ENCODE measurements at regions not wholly inside any gene's neighbourhood (a gene's known extent, or its start where the extent isn't known, plus 50 kb on each side); places are given as distances from the start of the nearest gene placed in this dataset.
"Not testable (repeated sequence)": the region's sequence is repeated elsewhere in the genome, so short reads cannot be mapped to it uniquely, and the experiment has no call there.

DNA sequence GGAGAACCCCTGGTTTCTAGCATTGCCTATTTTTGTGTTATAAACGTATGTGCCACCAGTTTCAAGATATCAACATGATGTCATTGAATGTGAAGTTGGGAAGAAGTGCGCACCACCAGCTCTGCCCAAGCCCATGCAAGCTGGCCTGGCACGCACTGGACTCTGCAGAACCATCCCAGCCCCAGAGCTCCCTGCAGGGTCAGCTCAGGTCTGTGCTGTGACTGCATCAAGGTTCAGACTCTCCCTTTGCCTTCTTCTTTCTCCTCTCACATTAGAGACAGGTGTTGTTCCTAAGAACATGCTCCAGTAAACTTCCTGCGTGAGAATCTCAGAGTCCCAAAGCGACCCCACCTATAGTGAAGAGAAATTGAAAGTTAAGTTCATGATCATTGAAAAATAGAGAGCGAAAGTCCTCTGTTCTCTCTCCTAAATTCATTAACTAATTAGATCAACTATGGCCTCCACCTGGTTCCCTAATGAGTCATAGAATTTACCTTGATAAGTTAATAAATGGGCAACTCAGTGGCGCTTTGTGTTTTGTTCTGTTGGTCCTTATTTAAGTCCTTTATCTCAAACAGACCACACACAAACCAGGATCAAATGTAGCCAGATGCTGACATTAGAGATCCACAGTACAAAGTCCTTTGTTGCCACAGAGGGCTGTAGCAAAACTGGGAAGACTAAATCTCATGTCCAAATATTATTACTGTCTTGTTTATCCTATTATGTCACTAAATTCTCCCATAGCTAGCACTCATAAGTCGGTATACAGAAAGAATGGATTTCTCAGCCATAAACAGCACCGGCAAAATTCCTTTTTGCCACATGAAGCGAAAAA, 432.3 kb downstream of the STK39 start:
- no peak overlapping the region for H3K27ac Mint-ChIP-seq
- DNase-seq (ENCODE audit: low spot score): no peak
- H3K4me1 Mint-ChIP-seq (ENCODE audit: low read depth): no peaks in the 10 kb centered on the region
- H3K36me3 Mint-ChIP-seq (ENCODE audit: low read depth): no peaks in the 10 kb centered on the region
- no peak overlapping the region for H3K4me3 Mint-ChIP-seq (ENCODE audit: low read depth)
- intact Hi-C loops (cut with micrococcal nuclease): no loop called here
- no peaks in the 10 kb centered on the region for H3K9me3 Mint-ChIP-seq
- H3K27me3 Mint-ChIP-seq (ENCODE audit: low read depth): no peaks in the 10 kb centered on the region

DNA sequence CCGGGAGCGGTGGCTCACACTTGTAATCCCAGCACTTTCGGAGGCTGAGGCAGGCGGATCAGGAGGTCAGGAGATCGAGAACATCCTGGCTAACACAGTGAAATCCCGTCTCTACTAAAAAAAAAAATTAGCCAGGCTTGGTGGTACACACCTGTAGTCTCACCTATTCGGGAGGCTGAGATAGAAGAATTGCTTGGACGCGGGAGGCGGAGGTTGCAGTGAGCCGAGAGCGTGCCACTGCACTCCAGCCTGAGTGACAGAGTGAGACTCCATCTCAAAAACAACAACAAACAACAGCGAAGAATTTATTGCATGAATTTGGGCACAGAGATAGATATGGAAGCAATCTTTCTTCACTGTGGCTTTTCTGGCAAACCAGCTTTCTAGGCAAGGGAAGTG, 432.9 kb downstream of the STK39 start:
- not testable (repeated sequence) for H3K27me3 Mint-ChIP-seq (ENCODE audit: low read depth)

DNA sequence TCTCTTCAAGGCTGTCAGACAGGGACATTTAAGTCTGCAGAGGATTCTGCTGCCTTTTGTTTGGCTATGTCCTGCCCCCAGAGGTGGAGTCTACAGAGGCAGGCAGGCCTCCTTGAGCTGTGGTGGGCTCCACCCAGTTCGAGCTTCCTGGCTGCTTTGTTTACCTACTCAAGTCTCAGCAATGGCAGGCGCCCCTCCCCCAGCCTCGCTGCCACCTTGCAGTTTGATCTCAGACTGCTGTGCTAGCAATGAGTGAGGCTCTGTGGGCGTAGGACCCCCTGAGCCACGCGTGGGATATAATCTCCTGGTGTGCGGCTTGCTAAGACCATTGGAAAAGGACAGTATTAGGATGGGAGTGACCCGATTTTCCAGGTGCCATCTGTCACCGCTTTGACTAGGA, 437.6 kb downstream of the STK39 start:
- H3K27me3 Mint-ChIP-seq (ENCODE audit: low read depth); H3K36me3 Mint-ChIP-seq (ENCODE audit: low read depth); H3K4me3 Mint-ChIP-seq (ENCODE audit: low read depth); intact Hi-C loops (cut with micrococcal nuclease); H3K9me3 Mint-ChIP-seq; H3K27ac Mint-ChIP-seq; DNase-seq (ENCODE audit: low spot score); H3K4me1 Mint-ChIP-seq (ENCODE audit: low read depth): not testable (repeated sequence)

More for the DNA sequence above, 432.9 kb downstream of the STK39 start:
- DNase-seq (ENCODE audit: low spot score); H3K36me3 Mint-ChIP-seq (ENCODE audit: low read depth); H3K27ac Mint-ChIP-seq; H3K4me3 Mint-ChIP-seq (ENCODE audit: low read depth); H3K4me1 Mint-ChIP-seq (ENCODE audit: low read depth); intact Hi-C loops (cut with micrococcal nuclease); H3K9me3 Mint-ChIP-seq: not testable (repeated sequence)

DNA sequence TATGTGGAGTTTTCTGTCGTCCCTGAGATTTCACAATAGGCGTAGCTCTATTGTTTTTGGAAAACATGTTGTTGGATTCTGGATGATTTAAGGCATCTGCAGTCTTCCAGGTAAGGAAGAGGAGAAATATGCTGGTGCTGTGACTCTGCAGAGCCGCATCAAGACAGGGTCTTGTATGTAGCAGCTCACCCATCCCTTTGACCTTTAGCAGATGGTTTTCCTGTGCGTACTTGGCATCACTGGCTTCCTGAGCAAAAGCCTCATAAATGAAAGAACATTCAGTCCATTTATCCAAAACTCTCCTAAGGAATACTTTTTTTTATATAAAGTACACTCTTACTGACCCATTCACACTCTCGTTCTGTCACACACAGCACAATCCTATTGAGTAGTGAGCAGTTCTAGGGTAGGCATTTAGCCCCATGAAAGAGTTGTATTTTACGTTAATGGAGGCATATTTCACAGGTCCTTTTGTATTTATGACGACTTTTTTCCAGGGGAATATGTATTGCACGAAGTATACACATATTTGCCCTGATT, 443.9 kb downstream of the STK39 start:
- Mint-ChIP-seq H3K27me3 (ENCODE audit: low read depth) (no peaks in the 10 kb centered on the region), H3K4me1 (ENCODE audit: low read depth) (no peaks in the 10 kb centered on the region), H3K36me3 (ENCODE audit: low read depth) (no peaks in the 10 kb centered on the region), H3K27ac (no peak overlapping the region), H3K4me3 (ENCODE audit: low read depth) (no peak overlapping the region), H3K9me3 (peaks cover 4% of the 10 kb centered on the region)
- intact Hi-C loops (cut with micrococcal nuclease): no loop called here
- DNase-seq (ENCODE audit: low spot score): no peak

DNA sequence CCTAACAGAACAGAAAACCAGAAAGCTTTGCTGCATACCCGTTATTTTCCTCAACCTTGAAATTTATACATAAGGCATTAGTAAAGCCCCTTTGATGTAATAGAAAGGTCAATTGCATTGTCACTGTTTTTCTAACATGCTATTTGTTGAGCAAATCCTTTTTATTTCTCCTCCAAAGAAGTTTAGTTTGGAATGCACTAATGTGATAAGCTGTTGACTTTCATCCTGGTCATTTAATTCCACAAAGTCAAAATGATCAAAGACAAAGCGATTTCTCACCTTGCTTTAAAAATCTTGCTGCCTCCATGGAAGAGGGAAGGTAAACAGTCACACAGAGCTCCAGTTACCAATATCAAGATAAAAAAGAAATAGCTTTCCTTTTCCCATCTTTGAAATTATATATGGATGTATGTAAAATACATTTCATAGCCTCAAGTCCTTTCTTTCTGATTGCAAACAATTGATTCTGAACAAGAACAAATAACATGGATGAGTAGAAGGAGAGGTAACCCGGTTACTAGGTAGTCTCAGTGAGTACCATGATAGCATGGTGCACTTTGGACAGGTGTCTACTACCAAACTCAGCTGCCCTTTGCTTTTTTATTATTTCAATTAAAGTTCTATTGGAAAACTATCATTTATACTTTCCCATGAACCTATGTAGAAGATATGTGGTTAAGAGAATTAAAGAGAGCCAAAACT, 452.7 kb downstream of the STK39 start:
- H3K27me3 Mint-ChIP-seq (ENCODE audit: low read depth): peaks cover 2% of the 10 kb centered on the region
- H3K36me3 Mint-ChIP-seq (ENCODE audit: low read depth): no peaks in the 10 kb centered on the region
- H3K27ac Mint-ChIP-seq: no peak overlapping the region
- no peaks in the 10 kb centered on the region for H3K9me3 Mint-ChIP-seq
- no peaks in the 10 kb centered on the region for H3K4me1 Mint-ChIP-seq (ENCODE audit: low read depth)
- intact Hi-C loops (cut with micrococcal nuclease): no loop called here
- DNase-seq (ENCODE audit: low spot score): no peak
- H3K4me3 Mint-ChIP-seq (ENCODE audit: low read depth): no peak overlapping the region

DNA sequence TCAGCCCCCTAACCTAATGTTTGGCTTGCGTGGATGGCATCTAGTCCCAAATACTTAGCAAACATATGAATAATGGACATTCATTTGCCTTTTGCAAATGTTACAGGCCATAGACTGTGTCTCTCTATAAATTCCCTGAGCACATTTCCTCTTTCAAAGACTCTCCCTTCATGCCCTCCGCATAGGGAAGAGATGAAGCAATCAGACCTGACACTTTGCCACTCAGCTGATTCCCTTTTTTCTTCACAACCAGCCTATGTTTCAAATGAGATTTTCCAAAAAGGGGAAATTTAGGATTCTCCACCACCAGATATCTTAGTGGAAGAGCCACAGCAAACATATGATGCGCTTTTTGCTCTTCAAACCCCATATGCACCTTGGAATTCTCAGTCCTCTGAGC, 453.7 kb downstream of the STK39 start:
- H3K36me3 Mint-ChIP-seq (ENCODE audit: low read depth): no peaks in the 10 kb centered on the region
- no peaks in the 10 kb centered on the region for H3K9me3 Mint-ChIP-seq
- peaks cover 2% of the 10 kb centered on the region for H3K27me3 Mint-ChIP-seq (ENCODE audit: low read depth)
- H3K4me1 Mint-ChIP-seq (ENCODE audit: low read depth): no peaks in the 10 kb centered on the region
- no peak overlapping the region for H3K27ac Mint-ChIP-seq
- DNase-seq (ENCODE audit: low spot score): no peak
- no peak overlapping the region for H3K4me3 Mint-ChIP-seq (ENCODE audit: low read depth)
- intact Hi-C loops (cut with micrococcal nuclease): no loop called here

DNA sequence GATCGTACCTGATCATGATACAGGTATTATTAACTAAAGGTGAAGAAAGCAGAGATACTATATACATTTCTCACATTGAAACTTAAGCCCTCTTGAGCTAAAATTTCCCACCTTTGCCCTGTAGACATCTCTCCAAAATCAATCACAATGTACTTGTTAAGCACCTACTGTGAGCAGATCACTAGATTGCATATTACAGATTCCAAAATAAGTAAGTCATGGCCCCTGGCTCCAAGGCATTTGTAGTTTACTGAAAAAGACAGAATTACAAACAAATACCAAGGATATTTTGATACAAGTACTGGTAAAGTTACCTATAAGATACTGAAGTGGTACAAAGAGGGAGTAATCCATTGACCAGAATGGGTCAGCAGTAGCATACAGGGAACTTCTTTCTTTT, 455.3 kb downstream of the STK39 start:
- no peaks in the 10 kb centered on the region for H3K4me1 Mint-ChIP-seq (ENCODE audit: low read depth)
- H3K9me3 Mint-ChIP-seq: no peaks in the 10 kb centered on the region
- intact Hi-C loops (cut with micrococcal nuclease): no loop called here
- peaks cover 2% of the 10 kb centered on the region for H3K27me3 Mint-ChIP-seq (ENCODE audit: low read depth)
- no peaks in the 10 kb centered on the region for H3K36me3 Mint-ChIP-seq (ENCODE audit: low read depth)
- no peak overlapping the region for H3K4me3 Mint-ChIP-seq (ENCODE audit: low read depth)
- DNase-seq (ENCODE audit: low spot score): no peak
- no peak overlapping the region for H3K27ac Mint-ChIP-seq

DNA sequence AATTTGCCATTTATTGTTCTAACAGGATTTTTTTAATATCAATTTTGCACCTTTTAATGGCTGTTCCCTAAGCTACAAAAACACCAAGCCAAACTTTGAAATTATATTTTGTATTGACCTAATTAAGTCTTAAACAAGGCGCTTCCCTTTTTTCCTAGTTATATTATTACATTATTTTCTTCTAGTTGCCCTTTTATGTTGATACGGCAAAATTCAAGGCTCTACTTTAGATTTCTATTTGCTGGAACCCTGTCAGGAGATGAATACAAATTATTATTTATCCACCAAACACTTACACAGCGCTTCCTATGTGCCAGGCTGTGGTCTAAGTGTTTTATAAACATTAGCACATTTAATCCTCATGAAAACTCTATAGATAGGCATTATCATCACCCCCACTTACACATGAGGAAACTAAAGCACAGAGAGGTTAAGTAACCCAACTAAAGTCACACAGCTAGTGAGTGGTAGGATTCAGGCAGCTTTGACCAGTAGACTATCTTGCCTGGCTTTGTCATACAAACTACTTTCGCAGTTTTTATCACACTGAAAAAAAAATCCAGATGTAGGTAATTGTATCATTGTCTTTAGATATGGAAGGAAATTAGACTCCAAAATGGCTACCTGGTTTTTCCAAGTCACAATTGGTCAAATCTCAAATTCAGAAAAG, 456.5 kb downstream of the STK39 start:
- no peaks in the 10 kb centered on the region for H3K4me1 Mint-ChIP-seq (ENCODE audit: low read depth)
- H3K36me3 Mint-ChIP-seq (ENCODE audit: low read depth): no peaks in the 10 kb centered on the region
- intact Hi-C loops (cut with micrococcal nuclease): no loop called here
- no peak overlapping the region for H3K27ac Mint-ChIP-seq
- H3K4me3 Mint-ChIP-seq (ENCODE audit: low read depth): no peak overlapping the region
- no peaks in the 10 kb centered on the region for H3K9me3 Mint-ChIP-seq
- no peak for DNase-seq (ENCODE audit: low spot score)
- peaks cover 2% of the 10 kb centered on the region for H3K27me3 Mint-ChIP-seq (ENCODE audit: low read depth)

DNA sequence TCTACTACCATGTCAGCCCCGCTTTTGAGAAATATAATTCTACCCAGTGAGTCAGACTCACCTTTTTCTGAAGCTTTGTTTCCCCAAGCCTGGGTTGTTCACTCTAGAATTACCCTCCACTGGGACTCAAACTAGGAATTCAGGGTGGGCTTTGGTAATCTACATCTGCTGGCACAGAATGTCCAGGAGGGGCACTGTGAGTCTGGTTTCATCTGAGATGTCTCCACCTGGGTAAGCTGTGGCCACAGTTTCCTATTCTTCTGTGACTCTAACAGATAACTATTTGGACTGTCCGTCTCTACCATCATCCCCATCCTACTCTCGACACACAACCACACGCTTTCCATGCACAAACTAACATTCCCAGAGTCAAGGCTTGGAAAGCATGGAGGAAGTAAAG, 457.2 kb downstream of the STK39 start:
- H3K9me3 Mint-ChIP-seq: no peaks in the 10 kb centered on the region
- no peak for DNase-seq (ENCODE audit: low spot score)
- H3K4me3 Mint-ChIP-seq (ENCODE audit: low read depth): no peak overlapping the region
- no peaks in the 10 kb centered on the region for H3K27me3 Mint-ChIP-seq (ENCODE audit: low read depth)
- H3K4me1 Mint-ChIP-seq (ENCODE audit: low read depth): no peaks in the 10 kb centered on the region
- no peaks in the 10 kb centered on the region for H3K36me3 Mint-ChIP-seq (ENCODE audit: low read depth)
- intact Hi-C loops (cut with micrococcal nuclease): no loop called here
- H3K27ac Mint-ChIP-seq: no peak overlapping the region

DNA sequence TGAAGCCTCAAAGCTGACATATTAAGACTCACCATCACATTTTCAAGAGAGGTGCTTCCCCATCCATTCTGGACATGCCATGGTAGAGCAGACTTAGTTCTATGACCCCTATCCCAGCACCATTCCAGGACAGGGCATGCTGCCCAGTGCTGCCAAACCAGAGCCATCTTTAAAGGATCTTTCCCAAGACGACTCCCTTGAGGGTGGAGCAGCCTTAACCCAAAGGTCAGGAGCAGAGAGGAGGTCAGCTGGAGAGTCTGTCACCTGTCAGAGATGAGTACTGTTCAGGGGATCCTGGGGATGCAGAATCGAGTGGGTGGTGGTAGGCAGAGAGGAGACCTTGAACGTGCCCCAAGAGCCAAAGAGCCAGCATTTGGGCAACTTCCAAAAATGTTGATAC, 459.8 kb downstream of the STK39 start:
- no peaks in the 10 kb centered on the region for H3K4me1 Mint-ChIP-seq (ENCODE audit: low read depth)
- intact Hi-C loops (cut with micrococcal nuclease): no loop called here
- H3K36me3 Mint-ChIP-seq (ENCODE audit: low read depth): no peaks in the 10 kb centered on the region
- no peaks in the 10 kb centered on the region for H3K9me3 Mint-ChIP-seq
- H3K27ac Mint-ChIP-seq: no peak overlapping the region
- no peaks in the 10 kb centered on the region for H3K27me3 Mint-ChIP-seq (ENCODE audit: low read depth)
- no peak for DNase-seq (ENCODE audit: low spot score)
- no peak overlapping the region for H3K4me3 Mint-ChIP-seq (ENCODE audit: low read depth)

DNA sequence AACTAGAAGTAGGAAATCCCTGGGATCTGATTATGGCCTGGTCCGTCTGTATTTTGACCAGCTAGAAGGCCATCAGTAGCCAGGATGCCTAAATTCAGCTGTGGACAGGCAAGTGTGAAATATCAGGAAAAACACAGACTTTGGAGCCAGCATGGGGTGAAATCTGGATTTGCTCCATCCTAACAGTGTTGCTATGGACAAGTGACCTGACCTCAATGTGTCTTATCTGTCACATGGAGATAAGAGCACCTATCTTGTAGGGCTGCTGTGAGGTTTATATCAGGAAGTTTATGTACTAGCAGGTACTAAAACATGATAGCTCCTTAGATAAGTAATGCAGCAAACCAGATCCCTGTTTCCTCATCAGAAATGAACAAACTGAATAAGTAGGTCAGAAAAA, 460.4 kb downstream of the STK39 start:
- intact Hi-C loops (cut with micrococcal nuclease): no loop called here
- Mint-ChIP-seq H3K27ac (no peak overlapping the region), H3K36me3 (ENCODE audit: low read depth) (no peaks in the 10 kb centered on the region), H3K4me1 (ENCODE audit: low read depth) (no peaks in the 10 kb centered on the region), H3K27me3 (ENCODE audit: low read depth) (no peaks in the 10 kb centered on the region), H3K9me3 (no peaks in the 10 kb centered on the region), H3K4me3 (ENCODE audit: low read depth) (no peak overlapping the region)
- DNase-seq (ENCODE audit: low spot score): no peak

DNA sequence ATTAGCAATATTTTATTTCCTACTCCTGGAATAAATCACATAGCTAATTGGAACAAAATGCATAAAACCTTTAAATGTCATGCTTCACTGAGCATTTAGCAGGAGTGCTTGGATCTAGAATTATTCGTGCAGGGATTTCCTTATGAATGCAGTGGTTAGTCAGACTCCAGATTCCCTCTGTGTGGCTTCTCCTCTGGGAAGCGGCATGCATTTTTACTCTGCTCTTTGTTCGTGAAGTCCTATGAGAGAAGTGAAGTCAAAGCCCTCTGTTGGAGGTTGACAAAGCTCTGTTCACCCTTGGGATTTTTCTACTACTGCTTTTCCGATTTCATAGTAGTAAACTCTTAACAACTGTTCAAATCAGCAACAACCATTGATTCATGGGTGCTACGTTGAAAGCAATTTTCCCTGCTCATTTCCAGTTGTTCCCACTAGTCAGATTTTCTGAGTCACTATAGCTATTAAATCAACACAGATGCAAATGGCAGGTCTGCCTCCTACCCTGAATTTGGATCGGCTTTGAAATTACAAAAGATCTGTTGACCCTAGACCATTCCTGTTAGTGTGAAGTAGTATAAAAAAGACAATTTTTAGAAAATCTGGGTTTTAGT, 461.7 kb downstream of the STK39 start:
- Mint-ChIP-seq H3K4me3 (ENCODE audit: low read depth) (no peak overlapping the region), H3K4me1 (ENCODE audit: low read depth) (no peaks in the 10 kb centered on the region), H3K36me3 (ENCODE audit: low read depth) (no peaks in the 10 kb centered on the region), H3K27me3 (ENCODE audit: low read depth) (no peaks in the 10 kb centered on the region), H3K9me3 (no peaks in the 10 kb centered on the region), H3K27ac (no peak overlapping the region)
- intact Hi-C loops (cut with micrococcal nuclease): no loop called here
- no peak for DNase-seq (ENCODE audit: low spot score)

DNA sequence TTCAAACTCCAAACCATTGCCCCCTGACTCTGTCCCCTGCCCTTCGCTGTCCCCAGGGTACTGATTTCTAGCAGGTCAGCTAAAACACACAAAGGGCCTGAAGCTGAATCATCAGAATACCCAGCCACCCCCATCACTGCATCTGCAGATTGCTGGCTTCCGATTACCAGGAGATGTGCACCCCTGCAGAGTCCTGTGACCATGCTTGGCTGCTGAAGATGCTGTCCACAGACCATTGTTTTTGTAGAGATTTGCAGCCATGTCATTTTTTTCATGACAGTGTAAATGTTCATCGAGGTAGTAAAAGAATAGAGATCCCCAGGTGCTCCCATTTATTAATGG, 463.3 kb downstream of the STK39 start:
- Mint-ChIP-seq H3K4me1 (ENCODE audit: low read depth) (no peaks in the 10 kb centered on the region), H3K36me3 (ENCODE audit: low read depth) (no peaks in the 10 kb centered on the region), H3K9me3 (no peaks in the 10 kb centered on the region), H3K27ac (no peak overlapping the region), H3K4me3 (ENCODE audit: low read depth) (no peak overlapping the region), H3K27me3 (ENCODE audit: low read depth) (no peaks in the 10 kb centered on the region)
- no peak for DNase-seq (ENCODE audit: low spot score)
- intact Hi-C loops (cut with micrococcal nuclease): no loop called here

Data from activated T-helper 2 cell treated with anti-CD3 and anti-CD28 coated beads, Interferon-gamma antibody, Interleukin-2, Interleukin-4, amounts not matched to agents 10 μg/mL and 5 μg/mL and 100 μg/mL, durations not matched to agents 14 hours and 24 hours and 36 hours (primary cell).